CD4-positive, alpha-beta T cell treated with Interleukin-2 at 100 ng/mL for 4 hours (primary cell): ENCODE measurements at regions not wholly inside any gene's neighbourhood (a gene's known extent, or its start where the extent isn't known, plus 50 kb on each side); places are given as distances from the start of the nearest gene placed in this dataset.

Experiments
- DNase-seq: peaks from one replicate; pipeline ENCODE4 v3.0.0-alpha.2; 2020; ENCODE audit warnings: low spot score

DNA sequence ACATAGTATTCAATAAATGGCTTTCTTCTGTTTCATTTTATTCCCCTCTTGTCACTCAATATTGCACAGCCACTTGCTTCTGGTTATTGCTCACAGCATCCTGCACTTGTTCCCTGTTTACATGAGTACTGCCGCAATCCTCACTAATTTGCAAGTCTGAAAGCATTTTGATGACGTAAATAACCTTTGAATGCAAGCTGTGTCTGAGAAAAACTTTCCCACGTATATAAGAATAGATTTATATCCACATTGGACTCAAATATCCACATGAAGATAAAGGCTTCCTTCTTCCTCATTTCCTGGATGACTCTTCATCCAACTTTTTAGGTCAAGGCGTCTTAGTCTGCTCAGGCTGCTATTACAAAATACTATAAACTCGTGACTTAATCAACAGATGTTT is 88.2 kb upstream of the DAP start:
- no peak for DNase-seq

DNA sequence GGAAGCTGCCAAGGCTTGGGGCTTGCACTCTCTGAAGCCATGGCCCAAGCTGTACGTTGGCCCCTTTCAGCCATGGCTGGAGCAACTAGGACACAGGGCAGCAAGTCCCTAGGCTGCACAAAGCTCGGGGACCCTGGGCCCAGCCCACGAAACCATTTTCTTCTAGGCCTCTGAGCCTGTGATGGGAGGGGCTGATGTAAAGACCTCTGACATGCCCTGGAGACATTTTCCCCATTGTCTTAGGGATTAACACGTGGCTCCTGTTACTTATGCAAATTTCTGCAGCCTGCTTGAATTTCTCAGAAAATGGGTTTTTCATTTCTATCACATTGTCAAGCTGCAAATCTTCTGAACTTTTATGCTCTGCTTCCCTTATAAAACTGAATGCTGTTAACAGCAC is 83.0 kb upstream of the DAP start:
- DNase-seq: no peak

DNA sequence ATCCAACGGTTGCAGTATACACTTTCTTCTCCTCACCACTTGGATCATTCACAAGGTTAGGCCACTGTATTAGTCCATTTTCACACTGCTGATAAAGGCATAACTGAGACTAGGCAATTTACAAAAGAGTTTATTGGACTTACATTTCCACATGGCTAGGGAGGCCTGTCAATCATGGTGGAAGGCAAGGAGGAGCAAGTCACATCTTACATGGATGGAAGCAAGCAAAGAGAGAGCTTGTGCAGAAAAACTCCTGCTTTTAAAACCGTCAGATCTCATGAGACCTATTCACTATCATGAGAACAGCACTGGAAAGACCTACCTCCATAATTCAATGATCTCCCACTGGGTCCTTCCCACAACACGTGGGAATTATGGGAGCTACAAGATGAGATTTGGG is 81.8 kb upstream of the DAP start:
- no peak for DNase-seq

DNA sequence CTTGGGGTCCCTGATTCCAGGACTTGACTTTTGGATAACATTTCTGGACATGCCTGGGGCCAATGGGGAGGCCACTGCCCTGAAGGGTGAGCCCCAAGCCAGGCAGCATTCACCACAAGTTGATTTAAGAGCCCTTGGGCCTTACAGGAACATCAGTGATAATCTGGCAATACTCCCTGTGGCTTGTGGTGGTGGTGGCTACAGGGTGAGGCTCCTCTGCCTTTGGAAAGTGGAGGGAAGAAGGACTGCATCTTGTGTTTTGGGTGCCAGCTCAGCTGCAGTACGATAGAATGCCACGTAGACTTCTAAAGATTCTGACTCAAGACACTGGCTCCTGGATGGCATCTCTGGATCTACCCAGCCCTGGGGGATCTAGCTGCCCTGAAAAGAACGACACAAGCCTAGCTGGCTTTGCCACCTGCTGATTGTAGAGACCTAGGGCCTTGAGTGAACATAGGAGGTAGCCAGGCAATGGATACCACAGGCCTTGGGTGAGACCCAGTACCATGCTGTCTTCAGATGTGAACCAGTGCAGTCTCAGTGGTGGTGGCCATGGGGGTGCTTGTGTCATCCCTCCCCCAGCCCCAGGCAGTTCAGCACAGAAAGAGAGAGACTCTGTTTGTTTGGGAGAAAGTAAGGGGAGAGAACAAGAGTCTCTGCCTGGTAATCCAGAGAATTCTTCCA is 79.0 kb upstream of the DAP start:
- no peak for DNase-seq

DNA sequence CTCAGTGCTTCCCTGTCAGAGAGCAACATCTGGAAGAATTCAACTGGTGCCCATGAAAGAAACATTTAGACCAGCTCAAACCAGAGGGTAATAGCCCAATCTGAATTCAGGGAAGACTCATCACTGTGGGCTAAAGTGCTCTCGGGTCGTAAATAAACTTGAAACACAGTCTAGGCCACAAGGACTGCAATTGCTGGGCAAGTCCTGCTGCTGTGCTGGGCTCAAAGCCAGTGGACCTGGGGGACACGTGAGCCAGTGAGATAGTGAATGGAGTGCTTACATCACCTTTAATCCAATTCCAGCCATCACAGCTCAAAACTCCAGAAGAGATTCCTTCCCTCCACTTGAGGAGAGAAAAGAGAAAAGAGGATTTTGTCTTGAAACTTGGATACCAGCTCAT is 78.1 kb upstream of the DAP start:
- DNase-seq: no peak

DNA sequence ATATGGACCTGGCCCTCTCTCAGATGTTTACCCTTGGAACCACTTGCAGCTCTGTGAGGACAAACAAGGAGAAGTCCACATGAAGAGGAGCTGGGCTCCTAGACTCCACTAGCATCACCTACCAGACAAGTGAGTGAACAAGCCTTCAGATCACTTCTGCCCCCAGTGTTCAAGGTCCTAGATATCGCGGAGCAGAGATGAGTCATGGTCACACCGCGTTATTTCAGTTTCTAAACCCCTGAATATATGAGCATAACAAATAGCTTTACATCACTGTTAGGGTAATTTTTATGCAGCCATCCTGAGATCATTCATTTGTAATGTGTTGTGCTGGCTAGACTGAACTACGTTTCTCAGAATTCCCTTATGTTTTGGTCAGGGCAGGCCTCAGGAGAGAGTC is 77.0 kb upstream of the DAP start:
- DNase-seq: no peak

DNA sequence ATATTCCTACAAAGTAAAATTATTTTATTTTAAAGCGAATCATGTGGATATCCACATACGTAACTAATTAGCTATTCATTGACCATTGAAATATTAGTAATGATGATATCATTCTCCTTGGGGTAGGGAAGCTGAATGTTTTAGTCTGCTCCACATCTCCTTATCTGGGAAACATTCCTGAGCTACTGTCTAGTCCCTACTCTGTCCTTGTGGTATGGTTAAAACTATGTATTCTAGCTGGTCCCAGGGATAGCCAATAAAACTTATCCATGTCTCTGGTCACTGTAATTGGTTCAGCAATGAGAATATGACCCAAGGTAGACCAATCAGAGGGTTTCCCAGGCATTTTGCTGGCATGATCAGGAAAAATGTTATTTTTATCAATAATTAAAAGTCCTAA is 76.0 kb upstream of the DAP start:
- DNase-seq: no peak

DNA sequence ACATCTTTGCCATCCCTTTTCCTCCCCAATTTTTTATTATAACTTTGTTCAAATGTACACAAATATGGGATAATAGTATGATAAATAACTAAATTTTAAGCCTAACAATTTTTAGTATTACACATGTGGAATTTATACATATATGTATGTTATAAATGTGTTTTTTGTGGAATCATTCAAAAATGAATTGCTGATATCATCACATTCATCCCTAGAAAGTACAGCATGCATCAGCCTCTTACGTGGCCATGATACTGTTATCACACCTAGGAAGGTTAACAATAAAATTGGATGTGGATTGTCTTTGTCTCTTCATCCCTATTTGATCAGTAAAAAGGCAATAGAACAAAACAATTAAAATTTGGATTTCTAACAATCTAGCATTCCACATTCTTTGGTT is 73.7 kb upstream of the DAP start:
- DNase-seq: no peak

DNA sequence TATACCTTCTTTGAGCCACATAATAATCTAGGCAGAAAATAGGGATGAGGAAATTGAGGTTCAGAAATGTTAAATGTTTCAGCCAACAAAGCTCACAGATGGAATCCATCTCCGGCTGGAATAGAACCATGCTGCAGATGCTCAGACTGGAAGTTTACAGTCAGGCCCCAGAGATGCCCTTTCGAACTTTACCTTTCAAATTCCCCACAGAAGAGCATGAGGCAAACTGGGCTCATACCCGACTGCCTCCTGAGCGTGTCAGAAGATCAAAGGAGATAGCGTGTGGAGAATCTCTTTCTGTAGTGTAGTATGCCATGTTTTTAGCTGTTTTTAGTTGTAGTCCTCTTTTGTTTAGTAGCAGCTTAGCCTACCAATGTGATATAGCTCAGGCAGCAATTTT is 72.0 kb upstream of the DAP start:
- no peak for DNase-seq

DNA sequence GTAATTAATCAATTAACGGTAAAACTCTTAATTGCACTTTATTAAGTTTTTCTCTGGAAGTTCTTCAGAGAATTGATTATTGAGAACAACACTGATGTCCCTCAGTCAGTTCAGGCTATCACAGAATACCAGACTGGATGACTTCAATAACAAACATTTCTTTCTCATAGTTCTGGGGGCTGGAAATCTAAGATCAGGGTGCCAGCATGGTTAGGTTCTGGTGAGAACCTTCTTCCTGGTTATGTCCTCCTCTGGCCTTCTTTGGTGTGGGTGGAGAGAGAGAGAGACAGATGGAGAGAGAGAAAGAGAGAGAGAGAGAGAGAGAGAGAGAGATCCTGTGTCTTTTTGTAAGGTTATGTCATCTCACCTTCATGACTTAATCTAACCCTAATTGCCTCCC is 71.4 kb upstream of the DAP start:
- no peak for DNase-seq

DNA sequence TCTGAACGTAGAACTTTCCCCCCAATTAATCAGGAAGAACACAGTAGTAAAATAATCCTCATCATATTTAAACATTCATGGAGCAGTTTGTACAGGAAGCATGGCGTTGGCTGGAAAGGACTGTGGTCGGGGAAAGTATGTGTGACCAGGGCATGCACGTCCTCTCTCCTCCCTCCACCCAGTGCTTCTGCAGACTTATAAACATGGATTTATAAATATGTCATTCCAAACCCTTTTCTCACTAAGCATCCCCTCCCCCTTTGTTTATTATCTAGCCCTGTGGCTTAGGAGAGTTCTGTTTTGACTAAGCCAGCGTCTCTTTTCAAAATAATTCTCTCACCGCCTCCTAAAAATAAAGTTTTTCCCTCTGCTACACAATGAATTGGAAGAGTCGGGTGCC is 70.4 kb upstream of the DAP start:
- no peak for DNase-seq

DNA sequence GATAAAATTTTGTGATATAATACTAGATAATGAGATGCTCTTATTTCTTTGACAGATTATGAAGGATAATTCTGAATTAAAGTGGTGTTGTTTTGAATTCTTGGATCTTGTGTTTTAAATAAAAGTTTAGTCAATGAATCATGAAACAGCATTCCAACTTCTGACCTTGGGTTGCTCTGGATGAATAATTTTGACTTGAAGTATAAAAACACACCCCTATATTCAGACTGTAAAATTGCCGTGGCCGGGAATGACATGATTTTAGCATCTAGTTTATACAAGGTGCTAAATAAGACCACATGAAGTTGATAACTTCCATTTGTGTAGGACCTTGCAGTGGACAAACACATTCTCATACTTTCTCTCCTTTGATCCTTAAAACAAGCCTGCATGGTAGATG is 67.2 kb upstream of the DAP start:
- no peak for DNase-seq

DNA sequence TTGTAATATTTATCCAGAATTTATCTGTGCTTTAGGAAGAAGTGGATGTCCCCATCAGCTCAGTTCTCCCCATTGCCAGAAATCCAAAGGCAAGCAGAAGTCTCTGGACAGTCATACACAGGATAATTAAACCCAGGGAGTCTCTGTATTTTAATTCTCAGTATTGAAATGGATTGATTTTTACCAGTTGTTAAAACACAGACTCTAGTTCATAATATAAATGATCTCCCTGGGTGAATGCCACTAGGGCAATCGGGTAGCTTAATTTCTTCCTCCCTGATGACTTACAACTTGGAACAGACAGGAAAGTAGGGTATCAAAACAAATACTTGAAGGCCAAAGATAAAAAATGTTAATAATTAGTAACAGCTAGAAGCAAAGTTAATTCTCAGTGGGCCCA is 66.5 kb upstream of the DAP start:
- DNase-seq: no peak

DNA sequence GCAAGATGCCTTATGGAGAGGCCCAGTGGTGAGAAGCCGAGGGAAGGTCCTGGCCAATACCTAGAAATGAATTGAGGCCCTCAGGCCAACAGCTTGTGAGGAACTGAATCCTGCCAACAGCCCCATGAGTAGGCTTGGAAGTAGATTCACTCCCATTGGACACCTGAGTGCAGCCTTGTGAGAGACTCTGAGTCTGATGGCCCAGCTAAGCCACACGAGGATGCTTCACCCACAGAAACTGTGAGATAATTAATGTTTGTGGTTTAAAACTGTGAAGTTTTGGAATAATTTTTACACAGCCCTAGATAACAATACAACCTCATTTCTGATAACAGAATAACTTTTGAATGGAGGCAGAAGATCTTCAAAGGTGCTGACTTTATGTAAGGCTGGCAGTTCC is 65.9 kb upstream of the DAP start:
- DNase-seq: no peak

DNA sequence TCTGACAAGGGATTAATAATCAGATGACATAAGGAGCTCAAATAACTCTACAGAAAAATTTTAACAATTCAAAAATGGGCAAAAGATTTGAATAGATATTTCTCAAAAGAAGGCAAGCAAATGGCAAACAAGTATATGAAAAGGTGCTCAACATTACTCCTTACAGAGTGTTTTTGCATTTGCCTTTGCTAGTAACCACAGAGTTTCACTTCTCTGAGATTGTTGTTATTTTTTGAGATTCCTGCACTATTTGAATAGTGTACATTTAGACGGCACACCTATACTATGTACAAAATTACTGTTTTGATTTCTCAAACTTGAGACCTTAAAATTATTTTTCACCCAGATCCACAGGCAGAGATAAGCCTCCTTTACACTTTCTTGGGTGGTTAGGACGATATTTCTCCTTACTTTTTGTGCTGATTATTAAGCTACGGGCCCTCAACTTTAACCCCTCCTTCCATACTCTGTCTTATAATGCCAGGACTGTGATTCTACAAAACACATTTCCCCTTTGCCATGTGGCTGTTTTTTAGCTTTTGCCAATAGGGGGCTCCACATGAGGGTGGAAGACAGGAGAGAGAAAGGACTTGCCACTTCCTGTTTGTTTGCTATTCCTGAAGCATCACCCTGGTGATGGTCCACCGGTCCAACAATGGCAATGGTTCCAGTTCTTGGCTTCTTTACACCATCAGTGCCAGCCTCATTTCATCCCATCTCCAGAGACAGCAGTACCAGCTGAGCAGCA is 65.0 kb upstream of the DAP start:
- DNase-seq: no peak

DNA sequence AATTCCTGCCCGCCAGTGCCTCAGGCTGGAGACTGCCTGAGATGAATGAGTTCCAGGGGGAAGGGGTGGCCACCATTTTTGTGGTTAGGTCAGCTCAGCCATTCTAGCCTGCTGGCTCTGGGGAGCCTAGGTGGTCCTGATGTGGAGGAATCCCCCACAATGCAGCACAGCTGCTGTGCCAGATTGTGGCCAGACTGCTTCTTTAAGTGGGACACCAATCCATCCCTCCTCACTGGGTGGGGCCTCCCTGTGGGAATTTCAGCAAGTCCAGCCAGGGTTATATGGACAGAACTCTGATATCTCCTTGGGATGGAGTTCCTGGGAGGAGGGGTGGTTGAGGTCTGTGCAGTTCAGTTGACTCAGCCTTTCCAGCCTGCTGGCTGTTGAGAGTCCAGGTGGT is 51.2 kb upstream of the DAP start:
- DNase-seq: no peak
